ENCODE measurements at regions not wholly inside any gene's neighbourhood (a gene's known extent, or its start where the extent isn't known, plus 50 kb on each side); places are given as distances from the start of the nearest gene placed in this dataset.
A peak's percentile ranks its signal among the peaks of the same experiment; 100 is the strongest.

DNA sequence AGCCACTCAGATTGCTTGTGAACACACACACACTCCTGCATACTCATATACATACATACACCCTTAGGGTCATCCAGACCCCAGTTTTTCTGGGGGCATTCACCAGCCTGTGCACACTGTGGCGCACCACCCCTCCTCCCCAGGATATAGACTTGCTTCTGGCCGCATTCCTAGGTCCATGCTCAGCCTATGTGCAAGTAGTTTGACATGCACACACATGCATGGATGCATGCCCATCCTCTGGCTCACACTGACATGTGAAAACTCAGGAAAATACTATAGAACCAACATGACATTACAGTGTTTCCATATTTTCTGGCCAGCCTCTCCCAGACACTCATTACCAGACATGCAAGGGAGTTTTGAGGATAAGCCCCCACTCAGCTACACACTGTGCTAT, 79.3 kb upstream of the POLG start (continued):
- TF ChIP-seq REST (IDR thresholded peaks at IDR 0.05; ENCODE audit: unreplicated experiment): no peak

- no peaks in the 10 kb centered on the region; the same call in 2 of the 3 replicates for H3K36me3 Mint-ChIP-seq (ENCODE audit: low read depth)
- Histone ChIP-seq H3K4me2 (peak overlapping the region; percentile 64), H2AFZ (no peak overlapping the region), H3K27me3 (ENCODE audit: insufficient read depth) (peaks cover 98% of the 10 kb centered on the region), H3F3A (replicated peaks; ENCODE audit: low read depth) (peaks cover 14% of the 10 kb centered on the region), H3K9me2 (ENCODE audit: insufficient read depth) (no peaks in the 10 kb centered on the region), H3K4me1 (ENCODE audit: insufficient read depth) (peaks cover 47% of the 10 kb centered on the region), H4K20me1 (replicated peaks; ENCODE audit: insufficient read depth) (peaks cover 16% of the 10 kb centered on the region), H3K27ac (ENCODE audit: low read depth) (no peak overlapping the region), H3K79me2 (replicated peaks; ENCODE audit: insufficient read depth) (no peaks in the 10 kb centered on the region), H3K36me3 (ENCODE audit: insufficient read depth) (no peaks in the 10 kb centered on the region; the same call in 1 of the 2 replicates), H3K4me3 (peak overlapping the region; percentile 45; the same call in 1 of the 2 replicates)
- H3K9me3 Mint-ChIP-seq: peaks cover 2% of the 10 kb centered on the region; the same call in 1 of the 3 replicates
- peaks cover 49% of the 10 kb centered on the region for H3K4me1 Mint-ChIP-seq
- TF ChIP-seq EZH2 (IDR thresholded peaks at IDR 0.05; ENCODE audit: low read depth, unreplicated experiment) (peak; percentile 70), REST (IDR thresholded peaks at IDR 0.05; ENCODE audit: unreplicated experiment) (no peak), POLR2AphosphoS5 (IDR thresholded peaks at IDR 0.05; ENCODE audit: low read depth) (no peak)
- TF ChIP-seq, protein P1, sequence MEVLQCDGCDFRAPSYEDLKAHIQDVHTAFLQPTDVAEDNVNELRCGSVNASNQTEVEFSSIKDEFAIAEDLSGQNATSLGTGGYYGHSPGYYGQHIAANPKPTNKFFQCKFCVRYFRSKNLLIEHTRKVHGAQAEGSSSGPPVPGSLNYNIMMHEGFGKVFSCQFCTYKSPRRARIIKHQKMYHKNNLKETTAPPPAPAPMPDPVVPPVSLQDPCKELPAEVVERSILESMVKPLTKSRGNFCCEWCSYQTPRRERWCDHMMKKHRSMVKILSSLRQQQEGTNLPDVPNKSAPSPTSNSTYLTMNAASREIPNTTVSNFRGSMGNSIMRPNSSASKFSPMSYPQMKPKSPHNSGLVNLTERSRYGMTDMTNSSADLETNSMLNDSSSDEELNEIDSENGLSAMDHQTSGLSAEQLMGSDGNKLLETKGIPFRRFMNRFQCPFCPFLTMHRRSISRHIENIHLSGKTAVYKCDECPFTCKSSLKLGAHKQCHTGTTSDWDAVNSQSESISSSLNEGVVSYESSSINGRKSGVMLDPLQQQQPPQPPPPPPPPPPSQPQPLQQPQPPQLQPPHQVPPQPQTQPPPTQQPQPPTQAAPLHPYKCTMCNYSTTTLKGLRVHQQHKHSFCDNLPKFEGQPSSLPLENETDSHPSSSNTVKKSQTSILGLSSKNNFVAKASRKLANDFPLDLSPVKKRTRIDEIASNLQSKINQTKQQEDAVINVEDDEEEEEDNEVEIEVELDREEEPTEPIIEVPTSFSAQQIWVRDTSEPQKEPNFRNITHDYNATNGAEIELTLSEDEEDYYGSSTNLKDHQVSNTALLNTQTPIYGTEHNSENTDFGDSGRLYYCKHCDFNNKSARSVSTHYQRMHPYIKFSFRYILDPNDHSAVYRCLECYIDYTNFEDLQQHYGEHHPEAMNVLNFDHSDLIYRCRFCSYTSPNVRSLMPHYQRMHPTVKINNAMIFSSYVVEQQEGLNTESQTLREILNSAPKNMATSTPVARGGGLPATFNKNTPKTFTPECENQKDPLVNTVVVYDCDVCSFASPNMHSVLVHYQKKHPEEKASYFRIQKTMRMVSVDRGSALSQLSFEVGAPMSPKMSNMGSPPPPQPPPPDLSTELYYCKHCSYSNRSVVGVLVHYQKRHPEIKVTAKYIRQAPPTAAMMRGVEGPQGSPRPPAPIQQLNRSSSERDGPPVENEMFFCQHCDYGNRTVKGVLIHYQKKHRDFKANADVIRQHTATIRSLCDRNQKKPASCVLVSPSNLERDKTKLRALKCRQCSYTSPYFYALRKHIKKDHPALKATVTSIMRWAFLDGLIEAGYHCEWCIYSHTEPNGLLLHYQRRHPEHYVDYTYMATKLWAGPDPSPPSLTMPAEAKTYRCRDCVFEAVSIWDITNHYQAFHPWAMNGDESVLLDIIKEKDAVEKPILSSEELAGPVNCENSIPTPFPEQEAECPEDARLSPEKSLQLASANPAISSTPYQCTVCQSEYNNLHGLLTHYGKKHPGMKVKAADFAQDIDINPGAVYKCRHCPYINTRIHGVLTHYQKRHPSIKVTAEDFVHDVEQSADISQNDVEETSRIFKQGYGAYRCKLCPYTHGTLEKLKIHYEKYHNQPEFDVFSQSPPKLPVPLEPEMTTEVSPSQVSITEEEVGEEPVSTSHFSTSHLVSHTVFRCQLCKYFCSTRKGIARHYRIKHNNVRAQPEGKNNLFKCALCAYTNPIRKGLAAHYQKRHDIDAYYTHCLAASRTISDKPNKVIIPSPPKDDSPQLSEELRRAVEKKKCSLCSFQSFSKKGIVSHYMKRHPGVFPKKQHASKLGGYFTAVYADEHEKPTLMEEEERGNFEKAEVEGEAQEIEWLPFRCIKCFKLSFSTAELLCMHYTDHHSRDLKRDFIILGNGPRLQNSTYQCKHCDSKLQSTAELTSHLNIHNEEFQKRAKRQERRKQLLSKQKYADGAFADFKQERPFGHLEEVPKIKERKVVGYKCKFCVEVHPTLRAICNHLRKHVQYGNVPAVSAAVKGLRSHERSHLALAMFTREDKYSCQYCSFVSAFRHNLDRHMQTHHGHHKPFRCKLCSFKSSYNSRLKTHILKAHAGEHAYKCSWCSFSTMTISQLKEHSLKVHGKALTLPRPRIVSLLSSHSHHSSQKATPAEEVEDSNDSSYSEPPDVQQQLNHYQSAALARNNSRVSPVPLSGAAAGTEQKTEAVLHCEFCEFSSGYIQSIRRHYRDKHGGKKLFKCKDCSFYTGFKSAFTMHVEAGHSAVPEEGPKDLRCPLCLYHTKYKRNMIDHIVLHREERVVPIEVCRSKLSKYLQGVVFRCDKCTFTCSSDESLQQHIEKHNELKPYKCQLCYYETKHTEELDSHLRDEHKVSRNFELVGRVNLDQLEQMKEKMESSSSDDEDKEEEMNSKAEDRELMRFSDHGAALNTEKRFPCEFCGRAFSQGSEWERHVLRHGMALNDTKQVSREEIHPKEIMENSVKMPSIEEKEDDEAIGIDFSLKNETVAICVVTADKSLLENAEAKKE (CRISPR knock-in tag; IDR thresholded peaks at IDR 0.05): no peak
- peaks cover 99% of the 10 kb centered on the region for H3K27me3 Mint-ChIP-seq (ENCODE audit: insufficient read depth, low read depth, poor library complexity)
- no peak overlapping the region for H3K27ac Mint-ChIP-seq
- H3K4me3 Mint-ChIP-seq: peak overlapping the region; percentile 18
- peak; percentile 2 for ATAC-seq
- DNase-seq (ENCODE audit: low spot score): no peak
Measured at GRCh38 chr15:89412905-89413411, 78.3 kb upstream of the POLG start.
